NCI-H1105 treated with DMSO at 0.1 percent for 48 hours (cell line): ENCODE measurements at regions not wholly inside any gene's neighbourhood (a gene's known extent, or its start where the extent isn't known, plus 50 kb on each side); places are given as distances from the start of the nearest gene placed in this dataset.
A peak's percentile ranks its signal among the peaks of the same experiment; 100 is the strongest.
"Not testable (repeated sequence)": the region's sequence is repeated elsewhere in the genome, so short reads cannot be mapped to it uniquely, and the experiment has no call there.

Experiments used
- DNase-seq: peaks from one replicate; lab custom pipeline; 2025; lab: John Stamatoyannopoulos, UW

DNA sequence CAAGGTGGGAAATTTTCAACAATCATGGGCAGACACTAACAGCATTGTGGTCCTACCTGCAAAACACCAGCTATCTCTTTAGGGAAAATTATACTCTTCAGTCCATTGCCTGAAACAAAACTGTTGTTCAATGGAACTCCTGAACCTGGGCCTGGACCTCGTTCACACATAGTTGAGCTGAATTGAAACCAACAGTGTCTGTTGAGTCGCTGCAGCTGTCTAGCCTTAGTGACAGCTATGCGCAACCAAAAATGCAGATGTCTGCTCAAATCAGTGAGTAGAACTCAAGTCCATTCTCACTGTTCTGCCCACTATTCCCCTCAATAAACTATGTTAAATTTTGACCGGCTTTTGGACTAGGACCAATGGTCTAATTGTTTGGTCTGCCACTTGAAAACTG is 286.2 kb downstream of the TFAP2A start:
- no peak for DNase-seq

DNA sequence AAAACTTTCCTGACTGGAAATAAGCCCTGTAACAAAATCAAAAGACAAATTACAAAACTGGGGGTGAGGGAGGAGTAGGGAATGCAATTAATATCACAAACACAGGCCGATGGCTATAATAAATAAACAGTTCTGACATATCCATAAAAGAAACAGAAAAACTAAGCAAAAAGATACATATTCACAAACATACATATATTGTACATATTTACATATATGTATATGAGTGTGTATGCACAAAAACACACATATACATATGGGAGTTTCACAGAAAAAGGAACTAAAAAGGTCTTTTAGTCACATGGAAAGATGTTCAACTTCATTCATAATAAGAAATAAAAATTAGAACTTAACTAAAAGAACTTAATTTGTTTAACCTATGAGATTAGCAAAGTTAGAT is 292.7 kb downstream of the TFAP2A start:
- no peak for DNase-seq

DNA sequence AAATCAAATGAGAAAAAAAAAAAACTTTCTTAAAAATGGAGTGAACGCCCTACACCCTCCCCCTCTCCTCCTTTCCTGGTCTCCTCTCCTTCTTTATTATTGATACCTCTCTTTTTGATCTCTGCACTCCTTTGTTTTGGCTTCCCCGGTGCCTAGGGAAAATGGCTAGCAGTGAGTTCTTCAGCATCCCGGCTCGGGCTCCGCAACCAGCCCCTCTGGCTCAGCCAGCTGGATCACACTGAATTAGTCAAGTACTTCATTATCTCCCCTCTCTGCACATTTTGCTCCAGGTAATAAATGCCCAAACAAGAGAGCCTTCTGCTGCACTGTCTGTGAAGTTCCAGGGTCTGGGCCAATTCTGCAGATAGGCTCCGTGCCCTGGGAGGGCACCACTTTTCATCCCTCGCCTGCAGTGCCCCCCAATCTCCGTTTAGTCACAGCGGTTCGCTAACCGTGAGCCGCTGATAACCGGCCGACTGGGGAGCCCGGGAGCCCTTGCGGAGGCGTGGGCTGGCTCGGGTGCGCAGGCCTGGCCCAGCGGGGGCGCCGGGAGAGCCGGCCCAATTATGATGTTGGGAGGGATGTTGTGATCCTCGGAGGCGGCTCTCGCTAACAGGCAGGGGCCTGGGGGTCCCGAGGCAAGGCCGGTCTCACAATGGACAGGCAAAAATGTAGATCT is 301.9 kb downstream of the TFAP2A start:
- no peak for DNase-seq

DNA sequence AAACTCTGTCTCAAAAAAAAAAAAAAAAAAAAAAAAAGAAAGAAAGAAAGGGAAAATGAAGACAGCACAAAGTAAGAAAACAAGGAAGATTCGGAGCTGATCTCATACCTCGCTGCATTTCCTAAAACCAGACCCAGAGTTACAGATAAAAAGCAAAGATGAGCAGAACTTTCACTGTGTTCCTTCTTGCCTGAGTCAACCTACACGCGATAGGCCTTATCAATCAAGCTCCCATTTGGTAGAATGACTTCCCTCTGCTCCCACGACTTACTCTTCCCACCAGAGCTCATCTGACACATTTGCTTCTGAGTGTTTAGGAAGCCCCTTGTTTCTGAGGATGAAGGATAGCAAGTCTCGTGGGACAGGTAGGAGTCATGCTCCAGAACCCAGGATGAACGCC is 302.9 kb downstream of the TFAP2A start:
- no peak for DNase-seq

DNA sequence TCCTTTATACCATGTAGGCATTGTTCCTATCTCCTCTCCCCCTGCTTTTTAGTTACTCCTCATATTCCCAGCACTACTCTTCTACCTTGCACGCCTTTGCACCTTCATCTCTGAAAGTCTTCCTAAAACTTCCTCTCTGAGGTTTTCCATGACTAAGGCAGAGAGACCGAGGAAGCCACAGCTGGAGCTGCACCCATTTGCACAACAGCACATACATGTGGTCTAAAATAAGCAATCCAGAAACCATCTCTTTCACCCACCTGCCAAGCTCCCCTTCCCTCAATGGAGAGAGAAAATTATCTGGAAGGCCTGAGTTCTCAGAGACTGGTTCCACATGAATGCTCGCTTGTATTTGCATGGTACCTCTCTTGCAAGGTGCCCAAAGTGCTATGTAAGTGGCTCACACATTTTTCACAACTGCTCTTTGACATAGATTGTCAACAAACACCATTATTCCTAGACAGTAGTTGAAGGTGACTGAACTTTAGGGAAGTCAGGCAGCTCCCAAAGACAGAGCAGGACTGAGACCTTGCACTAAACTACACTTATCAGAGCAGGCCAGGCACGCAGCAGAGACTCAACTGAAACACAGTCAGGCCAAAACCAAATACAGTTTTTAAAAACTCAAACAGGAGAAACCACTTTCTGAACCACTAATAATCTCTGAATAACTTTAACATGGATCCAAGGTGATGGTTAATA is 313.2 kb downstream of the TFAP2A start:
- no peak for DNase-seq

DNA sequence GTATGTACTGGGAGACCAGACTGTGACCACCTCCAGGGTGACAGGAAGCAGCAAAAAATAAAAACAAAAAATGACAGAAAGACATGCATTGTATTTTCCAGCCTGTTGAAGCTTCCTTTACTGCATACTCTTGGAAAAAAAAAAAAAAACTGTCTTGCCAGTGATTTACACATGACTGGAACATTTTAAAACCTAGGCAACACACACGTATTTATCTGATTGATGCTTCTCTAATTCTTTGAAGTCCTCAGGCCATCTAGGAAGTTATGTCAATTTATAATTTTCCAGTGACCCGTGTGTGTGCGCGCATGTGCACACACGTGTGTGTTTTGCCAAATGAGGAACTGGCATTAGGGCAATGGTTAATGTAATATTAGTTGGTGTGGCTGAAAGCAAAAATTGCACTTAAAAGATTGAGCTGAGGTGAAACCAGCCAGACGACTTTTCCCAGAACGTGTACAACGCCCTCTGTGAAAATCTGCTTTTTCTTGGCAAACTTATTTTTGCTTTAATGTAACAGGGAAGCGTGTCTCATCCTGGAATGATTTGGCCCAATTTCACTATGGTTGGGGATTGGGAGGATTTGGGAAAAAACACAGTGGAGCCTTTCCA is 315.2 kb downstream of the TFAP2A start:
- no peak for DNase-seq

DNA sequence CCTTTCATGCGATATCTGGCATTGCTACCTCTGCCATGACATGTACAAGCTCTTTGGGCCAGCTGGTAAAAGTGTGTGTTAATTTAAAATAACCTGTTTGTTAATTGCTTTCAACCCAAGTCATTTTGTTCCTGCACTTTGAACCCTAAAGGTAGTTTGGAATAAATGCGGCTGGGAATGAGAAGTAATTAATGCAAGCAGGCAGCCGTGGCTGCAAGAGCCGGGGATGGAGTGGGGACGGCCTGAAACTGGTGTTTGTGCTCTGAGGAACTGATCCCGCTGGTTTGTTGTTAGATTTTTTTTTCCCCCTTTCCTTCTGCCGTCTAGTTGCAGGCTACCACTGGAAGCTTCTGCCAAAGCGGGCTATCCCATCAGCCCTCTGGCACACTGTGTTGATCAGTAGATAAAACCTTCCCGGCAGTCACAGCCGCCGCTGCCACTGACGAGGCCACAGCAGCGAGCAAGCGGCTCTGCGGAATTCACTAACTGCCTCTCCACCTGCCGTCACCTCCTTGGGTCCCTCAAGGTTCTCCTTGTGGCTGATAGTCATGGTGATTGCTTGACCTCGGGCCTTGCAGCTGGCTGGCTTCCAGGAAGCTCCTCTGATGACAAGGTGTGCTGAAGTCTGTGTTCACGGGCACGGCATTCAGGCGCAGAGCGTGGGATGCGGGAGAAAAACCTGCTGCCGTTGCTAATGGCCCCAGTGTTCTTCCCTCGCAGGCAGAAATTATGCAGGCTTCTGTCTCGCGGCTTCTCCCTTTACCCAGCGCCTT is 315.9 kb downstream of the TFAP2A start:
- peak; percentile 37 for DNase-seq

DNA sequence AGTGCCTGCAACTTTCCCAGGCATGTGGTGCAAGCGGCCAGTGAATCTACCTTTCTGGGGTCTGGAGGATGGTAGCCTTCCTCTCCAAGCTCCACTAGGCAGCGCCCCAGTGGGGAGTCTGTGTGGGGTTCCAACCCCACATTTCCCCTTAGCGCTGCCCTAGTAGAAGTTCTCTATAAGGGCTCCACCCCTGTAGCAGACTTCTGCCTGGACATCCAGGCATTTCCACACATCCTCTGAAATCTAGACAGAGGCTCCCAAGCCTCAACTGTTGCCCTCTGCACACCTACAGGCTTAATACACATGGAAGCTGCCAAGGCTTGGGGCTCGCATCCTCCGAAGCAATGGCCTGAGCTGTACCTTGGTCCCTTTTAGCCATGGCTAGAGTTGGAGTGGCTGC is 321.6 kb downstream of the TFAP2A start:
- no peak for DNase-seq

DNA sequence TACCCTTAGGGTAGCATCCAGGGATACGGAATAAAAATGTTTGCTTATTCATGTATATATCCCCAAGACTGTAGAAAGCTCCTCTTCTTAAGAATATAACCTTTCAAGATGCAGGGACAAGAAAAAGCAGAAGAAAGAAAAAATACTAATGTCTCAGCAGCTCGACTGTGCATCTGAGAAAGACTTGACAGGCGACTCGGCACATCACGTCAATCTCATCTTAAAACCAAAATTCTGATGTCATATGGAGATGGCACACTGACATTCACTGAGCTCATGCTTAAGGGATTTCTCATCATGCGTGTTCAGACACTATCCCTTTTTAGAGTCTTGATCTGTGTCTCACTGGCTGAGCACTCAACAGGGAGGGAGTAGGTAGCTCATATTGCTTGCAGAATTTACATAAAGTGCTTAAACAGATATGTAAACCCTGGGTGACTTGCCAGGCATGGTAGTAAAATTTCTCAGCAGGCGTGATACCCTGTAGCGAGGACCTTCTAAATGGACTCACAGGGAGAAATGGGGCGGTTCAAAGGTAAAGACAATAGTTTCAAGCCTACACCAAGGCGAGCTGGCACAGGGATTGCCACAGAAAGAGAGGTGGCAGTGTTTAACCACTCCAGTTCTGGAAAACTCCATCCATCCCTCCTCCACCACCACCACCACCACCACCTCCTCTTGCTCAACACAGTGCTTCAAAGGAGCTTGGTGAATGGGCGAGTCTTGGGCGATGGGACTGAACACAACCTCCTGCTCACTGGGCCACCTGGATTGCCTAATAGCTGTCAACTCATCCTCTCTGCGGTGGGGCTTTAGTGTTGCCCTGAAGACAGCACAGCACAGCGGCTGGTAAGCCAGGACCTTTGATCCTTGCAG is 330.5 kb downstream of the TFAP2A start:
- DNase-seq, result no peak

DNA sequence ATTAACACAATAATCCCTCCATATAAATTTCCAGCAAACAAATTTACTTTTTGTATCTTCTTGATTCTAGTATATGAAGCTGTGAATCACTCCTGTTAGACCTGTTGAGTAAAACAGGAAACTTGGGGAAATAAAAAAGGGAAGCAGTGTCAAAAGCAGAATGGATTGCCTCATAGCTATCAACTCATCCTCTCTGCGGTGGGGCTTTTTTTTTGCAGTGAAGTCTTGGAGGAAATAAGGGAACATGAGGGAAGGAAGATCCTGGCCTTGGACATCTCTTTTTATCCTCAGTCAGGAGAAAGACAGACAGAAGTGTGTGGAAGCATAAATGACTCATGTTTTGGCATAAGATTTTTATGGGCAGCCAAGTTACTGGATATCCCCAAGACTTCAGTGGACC is 332.5 kb downstream of the TFAP2A start:
- DNase-seq, result no peak

DNA sequence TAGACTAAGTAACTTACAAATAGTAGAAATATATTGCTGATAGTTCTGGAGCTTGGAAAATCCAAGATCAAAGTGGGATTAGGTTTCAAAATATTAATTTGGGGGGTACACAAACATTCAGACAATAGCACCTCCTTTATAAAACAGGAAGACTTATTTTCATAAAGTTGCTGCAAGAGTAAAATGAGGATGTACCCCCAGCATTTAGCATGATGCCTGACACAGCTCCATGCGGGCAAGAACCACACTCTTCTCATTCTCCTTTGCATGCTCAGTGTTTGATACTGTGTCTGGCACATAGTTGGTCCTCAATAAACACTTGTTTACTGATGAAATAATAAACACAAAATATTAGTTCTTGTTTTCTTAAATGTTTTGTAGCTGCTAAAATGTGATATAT is 332.9 kb downstream of the TFAP2A start:
- no peak for DNase-seq

DNA sequence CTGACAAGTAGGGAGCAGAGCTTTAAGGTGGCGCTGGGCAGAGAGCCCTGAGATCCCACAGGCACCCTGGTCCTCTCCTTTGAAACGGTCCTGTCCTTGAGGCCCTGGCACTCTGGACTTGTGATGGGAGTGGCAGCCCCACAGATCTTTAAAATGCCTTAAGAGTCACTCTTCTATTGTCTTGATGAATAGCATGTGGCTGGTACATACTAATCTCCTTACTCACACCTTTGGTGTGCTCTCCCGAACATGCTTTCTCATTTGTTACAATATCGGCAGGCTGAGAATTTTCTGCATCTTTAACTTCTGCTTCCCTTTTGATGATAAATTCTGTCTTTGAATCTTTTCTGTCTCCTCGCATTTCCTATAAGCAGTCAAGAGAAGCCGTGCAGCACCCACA is 333.8 kb downstream of the TFAP2A start:
- DNase-seq, result no peak

DNA sequence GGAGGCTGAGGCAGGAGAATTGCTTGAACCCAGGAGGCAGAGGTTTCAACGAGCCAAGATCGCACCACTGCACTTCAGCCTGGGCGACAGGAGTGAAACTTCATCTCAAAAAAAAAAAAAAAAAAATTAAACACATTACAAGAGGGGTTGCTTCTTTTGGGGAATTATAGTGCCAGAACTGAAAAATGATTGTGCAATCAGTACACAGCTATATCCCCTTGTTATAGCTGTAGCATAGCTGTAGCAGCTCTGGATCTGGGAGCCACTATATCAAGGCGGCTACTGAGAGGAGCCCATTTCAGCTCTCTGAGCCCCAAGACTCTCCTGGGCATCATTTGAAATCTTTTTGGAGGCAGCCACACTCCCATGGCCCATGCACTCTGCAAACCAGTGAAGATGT is 334.3 kb downstream of the TFAP2A start:
- DNase-seq, result no peak

DNA sequence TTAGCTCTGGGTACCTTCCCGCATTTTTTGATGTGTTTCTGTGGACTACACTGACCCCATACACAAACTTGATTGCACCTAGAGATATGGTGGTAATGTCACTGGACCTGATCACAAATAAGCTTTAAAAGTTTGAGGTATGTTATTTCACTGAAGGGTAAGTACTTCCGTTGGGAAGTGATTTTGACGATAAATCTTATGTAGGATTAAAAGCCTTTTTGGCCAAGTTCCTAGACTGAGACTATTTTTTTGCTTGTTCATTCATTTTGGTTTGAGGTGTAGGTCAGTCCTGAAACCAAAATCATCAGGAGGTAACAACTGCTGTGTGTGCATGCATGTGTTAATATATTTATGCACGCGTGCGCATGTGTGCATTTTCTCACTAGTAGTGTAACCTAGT is 336.3 kb downstream of the TFAP2A start:
- DNase-seq, result no peak

DNA sequence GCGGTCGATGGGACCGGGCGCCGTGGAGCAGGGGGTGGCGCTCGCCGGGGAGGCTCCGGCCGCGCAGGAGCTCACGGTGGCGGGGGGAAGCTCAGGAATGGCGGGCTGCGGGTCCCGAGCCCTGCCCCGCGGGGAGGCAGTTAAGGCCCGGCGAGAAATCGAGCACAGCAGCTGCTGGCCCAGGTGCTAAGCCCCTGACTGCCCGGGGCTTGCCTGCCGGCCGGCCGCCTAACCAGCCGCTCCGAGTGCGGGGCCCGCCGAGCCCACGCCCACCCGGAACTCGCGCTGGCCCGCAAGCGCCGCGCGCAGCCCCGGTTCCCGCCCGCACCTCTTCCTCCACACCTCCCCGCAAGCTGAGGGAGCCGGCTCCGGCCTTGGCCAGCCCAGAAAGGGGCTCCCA is 340.1 kb downstream of the TFAP2A start:
- not testable (repeated sequence) for DNase-seq

DNA sequence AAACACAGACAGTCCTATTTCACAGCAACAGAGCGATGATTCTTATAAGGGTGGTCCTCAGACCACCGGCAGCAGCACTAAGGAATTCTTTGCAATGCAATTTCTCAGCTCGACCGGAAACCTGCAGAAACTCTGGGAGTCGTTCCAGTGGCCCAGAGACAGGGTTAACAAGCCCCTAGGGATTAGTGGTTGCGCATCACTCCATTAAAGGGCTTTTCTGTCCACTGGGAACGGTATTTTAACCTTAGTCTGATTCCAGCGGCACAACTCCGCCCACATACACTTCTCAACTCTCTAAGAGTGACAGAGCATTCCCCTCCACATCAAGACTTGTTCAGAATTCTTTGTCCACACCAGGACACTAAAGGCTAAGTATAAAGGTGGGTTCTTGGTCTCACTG is 341.5 kb downstream of the TFAP2A start:
- no peak for DNase-seq

DNA sequence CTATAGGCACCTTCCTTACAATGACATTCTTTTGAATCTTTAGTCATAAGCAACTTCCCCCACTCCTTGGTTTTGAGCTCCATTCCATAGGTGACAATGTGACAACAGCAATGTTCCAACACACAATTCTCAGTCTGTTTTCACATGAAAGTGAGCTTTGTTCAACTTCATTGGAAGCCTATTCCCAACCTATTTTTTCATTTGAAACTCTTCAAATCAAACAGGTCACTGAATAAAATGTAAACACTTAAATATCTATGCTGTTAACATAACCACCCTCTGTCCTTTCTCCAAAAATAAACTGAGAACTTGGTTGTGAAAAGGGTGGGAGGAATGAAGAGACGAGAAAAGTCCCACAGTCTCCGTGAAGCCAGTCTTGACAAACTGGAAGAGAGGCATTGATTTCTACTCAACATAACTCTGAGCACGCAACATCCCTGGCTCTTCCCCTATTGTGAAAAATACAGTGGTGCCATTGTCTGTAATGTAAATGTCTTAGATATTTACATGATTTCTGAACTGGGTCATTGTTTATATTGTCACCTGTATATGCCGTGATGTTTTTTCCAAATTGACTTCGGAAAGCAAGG is 343.1 kb downstream of the TFAP2A start:
- no peak for DNase-seq

DNA sequence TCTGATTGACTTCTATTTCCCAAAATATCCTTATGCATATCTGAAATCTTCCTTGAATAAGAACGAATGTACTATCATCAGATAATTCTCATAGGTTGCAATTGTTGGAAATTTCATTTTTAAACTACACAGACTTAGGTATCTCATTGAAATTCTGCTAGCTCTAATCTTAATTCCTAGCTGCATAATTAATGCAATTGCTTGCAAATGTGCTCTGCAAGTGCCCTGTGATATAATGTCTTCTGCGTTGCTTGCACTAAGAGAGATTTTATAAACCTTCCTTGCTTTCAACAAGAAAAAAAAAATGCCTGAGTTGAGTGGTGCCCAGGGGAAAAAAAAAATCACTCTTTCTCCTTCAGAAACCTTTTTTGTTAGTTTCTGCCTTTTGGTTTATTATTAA is 354.9 kb downstream of the TFAP2A start:
- no peak for DNase-seq

DNA sequence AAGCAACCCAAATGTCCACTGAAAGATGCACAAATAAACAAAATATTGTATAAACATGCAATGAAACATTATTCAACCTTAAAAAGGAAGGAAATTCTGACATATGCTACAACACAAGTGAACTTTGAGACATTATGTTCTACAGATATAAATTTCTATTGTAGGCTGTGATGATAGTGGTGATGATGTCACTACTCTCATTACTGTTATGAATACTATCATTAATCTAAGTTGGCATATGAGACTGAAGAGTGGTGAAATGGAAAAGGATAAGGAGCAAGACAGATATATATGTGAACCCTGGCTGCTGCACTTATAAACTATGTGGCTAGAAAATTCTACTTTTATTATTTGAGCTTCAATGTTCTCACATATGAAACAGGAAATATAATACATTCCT is 360.2 kb downstream of the TFAP2A start:
- DNase-seq, result no peak

DNA sequence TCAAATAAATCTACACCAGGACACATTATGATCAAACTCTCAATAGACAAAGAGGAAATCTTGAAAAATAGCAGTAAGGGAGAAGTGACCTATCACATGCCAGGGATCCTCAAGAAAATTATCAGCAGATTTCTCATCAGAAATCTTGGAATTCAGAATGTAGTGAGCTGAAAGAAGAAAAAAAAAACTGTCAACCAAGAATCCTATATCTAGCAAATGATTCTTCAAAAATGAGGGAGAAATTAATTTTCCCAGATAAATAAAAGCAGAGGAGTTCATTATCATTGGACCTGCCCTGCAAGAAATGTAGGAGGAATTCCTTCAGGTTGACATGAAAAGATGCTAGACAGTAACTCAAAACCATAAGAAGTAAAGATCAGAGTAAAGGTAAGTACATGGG is 363.6 kb downstream of the TFAP2A start:
- no peak for DNase-seq
